Astrocyte of the spinal cord (primary cell): ENCODE measurements at regions not wholly inside any gene's neighbourhood (a gene's known extent, or its start where the extent isn't known, plus 50 kb on each side); places are given as distances from the start of the nearest gene placed in this dataset.

ENCODE experiments used
- DNase-seq: peaks from one replicate; pipeline ENCODE4 v3.0.0; 2011; ENCODE audit warnings: low read depth, low spot score
- H3K4me3 ChIP-seq: 2 replicates; pipeline ENCODE4 v1.5.1; 2011; ENCODE audit warnings: low read depth, mild to moderate bottlenecking, low read length, moderate library complexity
- in situ Hi-C: cut with HindIII; loops from 2 replicates; pipeline ENCODE4 v1.10.0; 2017; ENCODE audit warnings: low sequenced_read_pairs
- TF ChIP-seq, protein P1 (sequence below): IDR thresholded peaks from 2 replicates; pipeline ENCODE4 v1.5.1; 2012; ENCODE audit warnings: low read depth, mild to moderate bottlenecking, low read length, inconsistent platforms

DNA sequence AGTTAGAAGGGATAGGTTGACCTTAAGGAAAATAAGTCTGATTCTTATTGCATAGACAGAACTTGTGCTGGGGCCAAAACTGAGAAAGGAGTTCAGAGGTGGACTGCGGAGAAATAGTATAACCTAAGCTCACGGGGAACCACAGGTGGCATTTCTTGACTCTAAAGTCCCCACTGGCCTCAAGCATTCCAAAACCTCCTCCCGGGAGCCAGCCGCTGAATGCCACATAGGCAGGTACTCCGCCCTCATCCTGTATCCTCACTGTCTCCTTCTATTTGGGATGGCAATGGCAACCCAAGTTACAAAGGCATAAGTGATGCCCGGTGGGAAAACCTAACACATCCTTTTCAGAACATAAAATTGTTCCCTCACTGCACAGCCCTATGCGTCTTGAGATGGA is 173.0 kb downstream of the SP3 start:
- TF ChIP-seq, protein P1, sequence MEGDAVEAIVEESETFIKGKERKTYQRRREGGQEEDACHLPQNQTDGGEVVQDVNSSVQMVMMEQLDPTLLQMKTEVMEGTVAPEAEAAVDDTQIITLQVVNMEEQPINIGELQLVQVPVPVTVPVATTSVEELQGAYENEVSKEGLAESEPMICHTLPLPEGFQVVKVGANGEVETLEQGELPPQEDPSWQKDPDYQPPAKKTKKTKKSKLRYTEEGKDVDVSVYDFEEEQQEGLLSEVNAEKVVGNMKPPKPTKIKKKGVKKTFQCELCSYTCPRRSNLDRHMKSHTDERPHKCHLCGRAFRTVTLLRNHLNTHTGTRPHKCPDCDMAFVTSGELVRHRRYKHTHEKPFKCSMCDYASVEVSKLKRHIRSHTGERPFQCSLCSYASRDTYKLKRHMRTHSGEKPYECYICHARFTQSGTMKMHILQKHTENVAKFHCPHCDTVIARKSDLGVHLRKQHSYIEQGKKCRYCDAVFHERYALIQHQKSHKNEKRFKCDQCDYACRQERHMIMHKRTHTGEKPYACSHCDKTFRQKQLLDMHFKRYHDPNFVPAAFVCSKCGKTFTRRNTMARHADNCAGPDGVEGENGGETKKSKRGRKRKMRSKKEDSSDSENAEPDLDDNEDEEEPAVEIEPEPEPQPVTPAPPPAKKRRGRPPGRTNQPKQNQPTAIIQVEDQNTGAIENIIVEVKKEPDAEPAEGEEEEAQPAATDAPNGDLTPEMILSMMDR, result no peak
- in situ Hi-C loops, result no loop called here
- no peak for DNase-seq
- no peak overlapping the region for H3K4me3 ChIP-seq

DNA sequence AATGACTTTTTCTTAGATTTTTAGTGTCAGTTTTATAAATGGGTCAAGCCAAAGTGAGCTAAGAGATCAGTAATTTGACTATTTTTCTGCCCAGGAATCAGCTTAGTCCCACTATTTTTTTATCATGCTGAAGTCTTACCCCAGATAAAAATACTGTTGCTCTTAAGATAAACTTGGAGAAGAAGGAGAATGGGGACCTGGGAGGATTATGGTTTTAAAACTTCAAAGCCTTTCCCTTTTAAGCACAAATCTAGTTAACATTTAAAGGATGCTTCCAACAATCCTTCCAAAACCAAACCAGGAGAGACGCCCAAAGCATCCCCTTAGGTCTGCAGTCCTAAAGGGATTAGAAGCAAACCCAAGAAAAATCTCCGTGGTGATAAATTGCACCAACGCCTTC is 172.4 kb downstream of the SP3 start:
- H3K4me3 ChIP-seq, result no peak overlapping the region
- in situ Hi-C loops, result no loop called here
- TF ChIP-seq, protein P1, result no peak
- no peak for DNase-seq

DNA sequence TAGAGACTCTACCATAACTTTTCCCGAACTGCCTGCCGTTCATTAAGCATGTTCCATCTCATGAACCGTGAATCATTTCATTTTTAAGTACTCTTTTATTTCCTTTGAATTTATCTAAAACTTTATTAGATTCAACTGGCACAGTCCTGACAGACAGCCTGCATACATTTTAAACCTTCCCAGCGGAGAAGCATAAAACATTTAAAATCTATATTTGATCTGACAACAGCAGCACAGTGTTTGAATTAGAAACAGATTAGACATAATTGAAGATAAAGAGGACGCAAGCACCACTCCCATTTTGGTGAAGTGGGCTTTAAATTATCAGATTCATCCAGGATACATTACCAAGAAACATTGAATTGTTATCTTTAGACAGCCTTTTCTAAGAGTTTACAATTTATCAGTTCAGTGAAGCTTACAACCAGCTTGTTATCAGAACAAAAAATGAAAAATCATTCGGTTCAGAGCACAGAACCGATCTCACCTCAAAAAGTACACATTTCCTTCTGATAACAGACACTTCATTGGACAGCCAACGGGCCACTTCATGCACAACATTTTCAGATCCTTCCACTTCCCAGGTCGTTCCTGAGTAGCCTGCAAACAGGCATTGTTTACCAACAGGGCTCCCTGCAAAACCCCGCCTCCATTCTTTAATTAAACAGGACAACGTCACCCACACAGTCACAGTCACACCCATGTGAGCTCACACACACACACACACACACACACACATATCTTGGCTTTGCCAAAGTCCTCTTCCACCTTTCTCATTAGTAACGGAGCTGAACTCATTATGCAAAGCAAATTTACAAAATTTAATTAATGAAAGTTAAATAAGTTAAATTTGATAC is 171.2 kb downstream of the SP3 start:
- H3K4me3 ChIP-seq, result no peak overlapping the region
- in situ Hi-C loops, result no loop called here
- DNase-seq, result no peak
- TF ChIP-seq, protein P1, result no peak

DNA sequence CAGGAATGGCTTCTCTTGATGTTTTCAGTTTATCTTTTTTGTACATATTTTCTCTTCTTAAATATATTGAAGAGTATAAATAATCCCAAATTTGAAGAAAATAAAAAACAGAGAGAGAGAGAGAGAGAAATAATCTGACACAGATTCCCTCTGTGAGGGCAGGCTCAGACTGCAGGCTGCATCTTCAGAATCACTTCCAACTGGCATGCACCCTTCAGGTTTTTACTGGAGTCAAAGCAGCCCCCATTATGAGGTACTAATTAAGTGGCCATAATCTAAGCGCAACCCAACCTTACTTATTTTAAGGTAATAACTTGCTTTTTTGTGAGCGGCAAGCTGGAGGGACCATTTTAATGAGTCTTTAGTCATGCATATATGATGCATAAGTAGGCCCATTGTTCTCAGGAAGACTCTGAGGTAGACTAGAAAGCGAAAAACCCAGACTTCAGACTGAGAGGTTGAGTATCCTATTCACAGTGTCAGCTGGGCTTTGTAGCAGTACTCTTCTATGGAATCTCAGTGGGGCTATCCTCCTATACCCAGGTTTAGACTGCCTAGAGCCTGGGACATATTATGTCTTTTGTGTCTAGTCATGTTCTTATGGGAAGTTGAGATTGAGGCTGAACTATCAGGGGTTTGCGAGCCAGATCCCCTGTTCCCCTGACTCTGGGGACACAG is 167.4 kb downstream of the SP3 start:
- no peak overlapping the region for H3K4me3 ChIP-seq
- TF ChIP-seq, protein P1, result no peak
- no peak for DNase-seq
- in situ Hi-C loops, result no loop called here

DNA sequence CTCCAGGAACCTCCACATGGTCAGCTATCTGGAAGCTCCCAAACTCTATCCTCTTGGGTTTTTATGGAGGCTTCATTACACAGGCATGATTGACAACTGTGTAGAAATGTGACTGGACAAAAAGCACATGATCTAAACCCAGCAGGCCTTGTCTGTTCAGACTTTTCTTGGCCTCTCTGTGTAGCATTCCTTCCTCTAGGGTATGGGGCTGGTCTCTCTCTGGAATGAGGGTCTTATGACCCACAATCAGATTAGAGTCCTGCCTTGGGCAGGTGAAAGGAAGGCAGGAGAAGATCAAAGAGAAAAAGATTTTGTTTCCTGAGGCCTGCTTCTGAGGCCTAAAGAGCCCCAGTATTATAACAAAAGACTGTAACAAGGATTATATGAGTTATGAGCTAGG is 162.7 kb downstream of the SP3 start:
- DNase-seq, result no peak
- TF ChIP-seq, protein P1, result no peak
- in situ Hi-C loops, result no loop called here
- no peak overlapping the region for H3K4me3 ChIP-seq

DNA sequence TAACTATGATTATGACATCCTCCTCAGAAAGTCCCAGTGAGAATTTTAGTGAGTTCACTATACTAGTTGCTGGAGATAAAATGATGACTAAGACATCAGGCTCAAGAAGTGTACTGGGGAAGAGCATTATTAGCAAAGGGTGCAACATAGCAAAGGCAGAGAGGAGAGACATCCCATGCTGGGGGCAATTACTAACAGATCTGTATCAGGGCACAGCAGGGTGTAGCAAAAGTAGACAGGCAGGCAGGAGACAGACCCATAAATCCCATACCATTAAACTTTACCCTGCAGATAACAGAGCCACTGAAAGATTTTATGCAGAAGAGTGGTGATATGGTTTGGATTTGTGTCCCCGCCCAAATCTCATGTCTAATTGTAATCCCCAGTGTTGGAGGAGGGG is 161.7 kb downstream of the SP3 start:
- DNase-seq, result no peak
- in situ Hi-C loops, result no loop called here
- no peak overlapping the region for H3K4me3 ChIP-seq
- TF ChIP-seq, protein P1, result no peak
